ENCODE measurements at regions not wholly inside any gene's neighbourhood (a gene's known extent, or its start where the extent isn't known, plus 50 kb on each side); places are given as distances from the start of the nearest gene placed in this dataset.
"Not testable (repeated sequence)": the region's sequence is repeated elsewhere in the genome, so short reads cannot be mapped to it uniquely, and the experiment has no call there.

DNA sequence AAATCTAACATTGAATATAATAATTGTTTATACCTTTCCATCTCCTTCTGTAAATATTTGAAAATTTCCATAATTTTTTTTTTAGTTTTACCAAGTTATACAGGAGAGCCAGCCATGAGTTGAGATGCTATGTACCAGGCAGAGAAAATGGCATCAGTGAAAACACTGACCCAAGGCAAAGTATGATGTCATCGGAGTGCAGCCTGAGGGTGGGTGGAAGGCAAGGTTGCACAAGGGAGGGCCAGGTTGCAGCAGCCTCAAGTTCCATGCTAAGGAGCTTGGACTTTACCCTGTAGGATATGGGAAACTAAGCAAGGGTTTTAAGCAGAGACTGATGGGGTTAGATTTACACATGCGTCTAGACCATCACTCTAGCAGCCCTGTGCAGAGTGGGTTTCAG, 441.1 kb downstream of the BCAT1 start:
- no peak for DNase-seq (ENCODE audit: low read depth)

- DNase-seq (ENCODE audit: low read depth): no peak
Measured at GRCh38 chr12:24505366-24506015, 443.4 kb downstream of the BCAT1 start.

GRCh38 chr12:24503477-24503876, 445.4 kb downstream of the BCAT1 start:
- DNase-seq (ENCODE audit: low read depth): not testable (repeated sequence)

DNA sequence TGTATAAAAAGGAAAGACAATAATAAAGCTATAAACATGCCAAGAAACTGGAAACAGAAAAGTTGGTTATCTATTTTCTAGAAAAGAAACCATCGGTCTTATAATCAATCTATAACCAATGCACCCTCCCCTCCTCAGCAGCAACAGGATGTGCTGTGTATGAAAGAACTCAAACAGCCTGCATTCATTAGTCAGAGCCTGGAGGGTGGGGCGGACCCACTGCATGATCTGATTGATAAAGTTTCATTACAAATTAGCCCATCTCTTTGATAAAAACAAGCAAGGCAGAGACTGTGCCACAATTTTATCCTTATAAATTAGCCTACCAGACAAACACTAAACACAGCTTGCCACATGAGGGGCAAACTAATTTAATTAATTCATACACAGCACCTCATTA, 448.1 kb downstream of the BCAT1 start:
- DNase-seq (ENCODE audit: low read depth): no peak

DNA sequence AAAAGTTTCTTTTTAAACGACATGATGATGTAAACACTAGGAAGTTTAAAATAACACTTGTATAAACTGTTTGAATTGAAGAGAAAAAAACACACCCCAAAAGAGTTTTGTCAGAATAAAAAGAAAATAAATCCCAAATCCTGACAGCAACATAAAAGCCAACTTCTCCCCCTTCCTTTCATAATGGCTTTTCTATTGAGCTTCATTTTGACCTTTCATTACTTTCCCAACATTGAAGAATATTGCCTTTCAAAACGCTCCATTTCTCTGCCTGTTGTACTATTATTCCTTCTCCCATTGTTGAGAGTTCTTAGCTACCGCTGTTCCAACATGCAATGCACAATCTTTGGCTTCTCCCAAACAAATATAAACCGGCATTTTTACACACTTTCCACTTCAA, 448.5 kb downstream of the BCAT1 start:
- DNase-seq (ENCODE audit: low read depth): no peak

DNA sequence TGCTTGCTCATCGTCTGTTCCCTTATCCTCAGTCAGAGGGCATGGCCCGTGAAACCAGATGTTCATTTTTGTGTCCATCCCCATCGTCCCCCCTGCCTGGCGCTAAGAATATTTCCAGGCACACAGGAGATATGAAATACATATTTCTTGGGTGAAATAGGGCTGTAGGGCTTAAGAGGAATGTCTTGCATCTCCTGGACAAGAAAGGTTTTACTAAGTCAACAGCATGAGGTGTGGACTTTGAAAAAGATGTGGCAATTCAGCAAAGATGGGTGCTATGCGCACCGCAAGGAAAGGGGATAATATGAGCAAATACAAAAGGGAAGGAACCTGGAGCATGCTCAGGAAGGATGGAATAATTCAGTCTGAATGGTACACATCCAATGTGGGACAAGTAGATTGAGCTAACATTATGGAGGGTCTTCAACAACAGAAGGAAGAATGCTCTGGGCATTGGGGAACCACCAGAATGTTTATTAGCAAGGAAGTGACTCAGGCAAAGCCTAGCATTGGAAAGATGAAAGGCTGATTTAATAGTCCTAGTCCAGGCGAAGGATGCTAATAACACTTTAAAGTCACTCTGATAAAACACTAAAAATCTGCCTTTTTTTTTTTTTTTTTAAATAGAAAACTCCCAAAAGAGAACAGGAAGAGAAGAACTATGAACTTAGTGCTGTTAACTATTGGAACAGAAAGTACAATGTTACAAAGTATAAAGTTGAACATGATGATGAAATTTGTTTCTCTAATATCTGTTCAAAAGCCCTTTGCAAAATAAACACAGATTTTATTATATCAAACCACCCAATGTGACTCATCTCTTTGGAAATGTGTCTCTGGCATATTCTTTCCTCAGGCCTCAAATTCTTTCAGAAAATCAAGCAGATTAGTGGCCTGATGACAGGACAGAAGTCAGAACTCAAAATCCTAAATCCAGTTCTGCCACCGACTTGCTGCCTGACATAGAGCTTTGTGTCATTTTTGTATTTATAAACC, 449.5 kb downstream of the BCAT1 start:
- no peak for DNase-seq (ENCODE audit: low read depth)

DNA sequence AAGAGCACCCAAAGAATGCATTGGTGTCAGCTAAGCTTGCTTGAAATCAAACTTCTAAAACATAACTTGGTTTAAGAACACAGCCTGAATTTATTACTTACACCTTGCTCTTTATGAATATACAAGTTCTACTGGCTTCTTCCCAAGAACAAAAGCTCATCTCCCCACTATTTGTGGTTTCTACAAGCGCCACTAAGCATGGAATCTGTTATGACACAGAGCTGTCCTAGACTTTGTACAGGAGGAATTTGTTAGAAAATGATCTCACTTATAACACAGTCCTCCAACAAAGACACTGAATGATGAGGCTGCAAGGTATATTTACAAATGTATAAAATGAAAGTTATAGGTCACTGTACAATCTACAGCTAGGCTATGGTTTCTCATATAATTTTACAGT, 452.1 kb downstream of the BCAT1 start:
- no peak for DNase-seq (ENCODE audit: low read depth)

DNA sequence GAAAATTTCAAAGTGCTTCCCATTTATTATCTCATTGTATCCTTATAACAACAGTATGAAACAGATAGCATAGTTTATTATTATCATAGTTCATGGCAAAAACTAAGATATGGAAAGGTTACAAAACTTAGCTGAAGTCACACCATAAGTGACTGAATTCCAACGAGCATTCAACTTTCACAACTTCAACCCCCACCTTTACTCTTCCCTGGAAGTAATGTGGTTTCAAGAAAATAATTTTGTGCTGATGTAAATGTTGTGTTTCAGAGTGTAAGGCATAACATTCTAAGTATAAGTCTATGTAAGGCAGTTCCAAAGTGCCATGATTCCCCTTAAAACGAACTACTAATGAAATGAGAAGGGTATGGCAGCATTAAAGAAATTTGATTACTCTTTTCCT, 454.5 kb downstream of the BCAT1 start:
- DNase-seq (ENCODE audit: low read depth): no peak

DNA sequence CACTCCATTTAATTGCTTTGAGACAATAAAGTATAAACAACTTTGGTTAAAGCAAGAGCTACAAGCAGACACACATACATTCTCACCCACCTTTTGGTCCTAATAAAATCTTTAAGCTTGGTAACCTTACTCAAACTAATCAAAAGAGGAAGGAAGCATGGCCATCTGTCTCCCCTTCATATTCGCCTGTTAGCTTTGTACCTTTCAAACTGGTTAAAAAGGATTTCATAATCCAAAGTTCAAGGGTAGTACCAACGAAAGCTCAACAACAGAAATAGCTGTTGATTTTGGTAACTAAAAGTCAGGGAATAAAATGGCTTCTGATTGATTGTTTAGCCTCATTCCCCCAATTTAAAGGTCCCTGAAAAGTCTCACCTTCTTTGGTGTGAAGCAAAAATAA, 456.9 kb downstream of the BCAT1 start:
- DNase-seq (ENCODE audit: low read depth): no peak

DNA sequence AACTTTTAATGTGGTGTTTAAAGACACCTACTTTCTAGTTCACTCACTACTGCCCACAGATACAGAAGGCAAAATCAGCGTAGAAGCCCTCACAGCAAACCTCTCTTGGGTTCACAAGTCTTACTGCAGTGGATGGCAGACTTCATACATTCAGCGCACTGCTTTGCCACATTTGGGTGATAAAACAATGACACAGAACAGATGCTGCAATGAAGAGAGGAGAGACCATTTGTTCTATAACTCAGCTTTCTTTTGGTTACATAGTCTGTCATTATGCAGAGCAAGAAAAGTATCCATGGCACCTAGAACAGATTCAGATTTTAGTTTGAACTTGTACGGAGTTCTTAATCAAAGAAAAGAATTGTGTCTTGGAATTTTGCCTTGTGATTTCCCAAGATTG, 459.0 kb downstream of the BCAT1 start:
- no peak for DNase-seq (ENCODE audit: low read depth)

DNA sequence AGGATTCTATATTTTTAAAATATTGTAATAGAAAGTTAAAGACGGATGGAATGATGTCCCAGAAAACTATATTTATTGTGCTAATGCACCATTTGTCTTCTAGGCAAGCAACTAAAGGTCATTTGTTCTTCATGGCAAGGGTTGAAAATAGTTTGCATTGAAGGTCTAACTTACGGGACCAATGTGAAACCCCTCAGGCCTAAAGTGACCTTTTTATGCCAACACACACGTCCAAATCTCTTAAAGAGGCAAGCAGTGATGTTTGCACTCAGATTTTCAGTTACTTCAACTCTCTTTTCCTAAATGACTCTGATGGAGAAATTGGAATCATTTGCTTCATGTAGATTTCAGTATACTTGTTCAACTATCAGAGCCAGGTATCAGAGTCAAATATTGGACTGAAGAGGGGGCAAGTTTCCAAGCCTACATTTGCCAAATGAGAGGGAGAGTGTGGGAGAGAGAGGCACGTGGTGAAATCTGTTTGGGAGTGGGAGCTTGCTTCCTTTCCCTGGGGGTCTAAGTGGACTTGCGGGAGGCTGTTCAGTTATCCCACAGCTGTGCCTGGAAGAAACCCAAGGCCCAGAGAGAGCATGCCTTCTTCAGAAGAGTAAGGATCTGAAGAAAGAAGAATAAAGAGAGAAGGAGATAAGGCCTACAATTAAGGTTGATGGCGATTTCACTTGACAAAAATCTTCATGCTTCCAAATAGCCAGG, 459.8 kb downstream of the BCAT1 start:
- DNase-seq (ENCODE audit: low read depth): no peak

GRCh38 chr12:24488091-24488596, 460.8 kb downstream of the BCAT1 start:
- no peak for DNase-seq (ENCODE audit: low read depth)

- DNase-seq (ENCODE audit: low read depth): no peak
Measured at GRCh38 chr12:24487606-24488005, 461.3 kb downstream of the BCAT1 start.

DNA sequence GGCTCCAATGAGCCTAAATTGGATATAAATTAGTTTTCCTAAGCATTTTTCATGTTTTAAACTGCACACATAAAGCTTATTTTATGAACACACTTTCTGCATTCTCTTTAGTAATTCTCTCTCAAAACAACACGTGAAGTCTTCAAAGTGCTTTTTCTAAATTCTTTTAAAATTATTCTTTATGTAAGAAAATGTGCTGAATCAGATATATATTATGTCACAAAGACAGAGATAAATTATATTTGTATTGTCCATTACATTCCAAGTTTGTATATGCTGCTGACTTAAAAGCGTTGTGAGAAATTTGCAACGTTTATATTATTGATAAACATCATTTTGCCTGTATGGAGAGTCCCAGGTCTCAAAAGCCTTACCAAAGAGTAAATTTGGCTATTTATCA, 465.2 kb downstream of the BCAT1 start:
- no peak for DNase-seq (ENCODE audit: low read depth)

DNA sequence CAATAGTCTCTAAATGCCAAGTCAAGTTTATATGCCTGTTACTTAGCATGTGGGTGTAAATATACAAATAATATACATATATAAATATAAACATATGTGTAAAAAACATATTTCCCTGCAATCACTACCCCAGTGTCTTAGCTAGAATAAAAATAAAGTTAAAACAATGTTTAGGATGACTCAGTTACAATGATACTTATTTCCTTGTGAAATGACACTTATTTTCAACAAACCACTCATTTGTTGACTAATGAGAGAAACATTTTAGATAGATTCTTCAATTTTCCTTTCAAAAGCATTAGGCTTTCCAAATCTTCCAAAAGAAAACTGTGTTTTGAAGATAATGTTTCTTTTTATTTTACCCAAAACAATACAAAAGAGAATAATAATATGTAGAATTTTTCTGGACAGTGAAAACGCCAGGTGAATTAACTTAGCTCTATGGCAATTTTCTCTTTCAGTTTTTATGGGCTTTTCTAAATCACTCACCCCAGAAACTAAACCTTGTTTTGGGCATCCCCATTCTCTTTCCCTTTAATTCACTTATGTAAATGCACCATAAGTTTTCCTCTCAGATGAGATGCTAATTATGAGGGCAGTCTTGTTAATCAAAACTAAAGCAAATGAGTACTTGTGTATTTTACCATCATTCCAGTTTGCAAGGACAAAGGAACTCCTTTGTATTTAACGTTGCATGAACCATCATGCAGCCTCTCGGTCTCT, 465.9 kb downstream of the BCAT1 start:
- no peak for DNase-seq (ENCODE audit: low read depth)

GRCh38 chr12:24482044-24482443, 466.9 kb downstream of the BCAT1 start:
- DNase-seq (ENCODE audit: low read depth): no peak

GRCh38 chr12:24480766-24481449, 468.0 kb downstream of the BCAT1 start:
- DNase-seq (ENCODE audit: low read depth): no peak

GRCh38 chr12:24479131-24479530, 469.8 kb downstream of the BCAT1 start:
- no peak for DNase-seq (ENCODE audit: low read depth)

DNA sequence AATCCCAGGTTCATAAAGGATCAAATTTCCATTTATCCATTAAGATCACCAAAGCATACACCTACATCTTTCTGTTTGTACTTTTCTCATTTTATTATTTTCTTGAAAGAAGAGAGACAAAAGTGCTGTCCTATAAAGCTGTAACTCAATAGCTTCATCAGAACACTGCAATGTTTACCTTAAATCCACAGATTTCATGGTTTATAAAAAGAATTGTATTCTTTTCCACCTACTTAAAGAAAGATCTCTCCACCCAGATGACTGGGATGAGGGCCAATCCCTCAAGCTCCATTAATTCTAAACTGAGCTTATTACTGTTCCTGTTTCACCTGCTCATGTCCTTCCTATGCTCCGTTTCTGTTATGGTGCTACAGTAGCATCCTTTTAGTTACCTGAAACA, 470.6 kb downstream of the BCAT1 start:
- DNase-seq (ENCODE audit: low read depth): no peak

GRCh38 chr12:24476310-24476709, 472.6 kb downstream of the BCAT1 start:
- no peak for DNase-seq (ENCODE audit: low read depth)

DNA sequence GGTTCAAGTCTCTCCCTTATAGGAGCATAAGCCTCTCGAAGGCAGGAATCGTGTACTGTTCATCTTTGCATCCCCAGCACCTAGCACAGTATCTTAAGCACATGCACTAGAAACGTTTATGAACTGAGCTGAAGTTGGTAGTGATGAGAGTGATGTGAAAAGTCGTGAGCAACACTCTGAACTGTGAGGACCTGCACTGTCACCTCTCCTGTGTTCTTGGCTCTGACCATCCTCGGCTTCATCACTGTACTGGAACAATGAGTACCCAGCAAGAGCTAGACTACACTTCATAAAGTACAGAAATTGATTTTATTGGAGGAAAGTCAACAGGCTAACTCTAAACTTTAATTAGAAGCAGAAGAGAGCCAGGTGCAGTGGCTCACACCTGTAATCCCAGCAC, 473.6 kb downstream of the BCAT1 start:
- no peak for DNase-seq (ENCODE audit: low read depth)

Data from forelimb muscle (tissue), 1 donor.